PC-9 (cell line): ENCODE measurements at regions not wholly inside any gene's neighbourhood (a gene's known extent, or its start where the extent isn't known, plus 50 kb on each side); places are given as distances from the start of the nearest gene placed in this dataset.

Experiments used
- CTCF ChIP-seq: fragments of 200-600 bp; sonication (generic); conservative IDR thresholded peaks from 2 replicates; pipeline ENCODE4 v1.6.1; 2017; ENCODE audit warnings: mixed run types, antibody characterized with exemption, mild to moderate bottlenecking, moderate library complexity
- EZH2 ChIP-seq: fragments of 200-600 bp; sonication (generic); IDR thresholded peaks from 2 replicates; pipeline ENCODE4 v1.8.0; 2017; ENCODE audit warnings: antibody characterized with exemption, low read depth

DNA sequence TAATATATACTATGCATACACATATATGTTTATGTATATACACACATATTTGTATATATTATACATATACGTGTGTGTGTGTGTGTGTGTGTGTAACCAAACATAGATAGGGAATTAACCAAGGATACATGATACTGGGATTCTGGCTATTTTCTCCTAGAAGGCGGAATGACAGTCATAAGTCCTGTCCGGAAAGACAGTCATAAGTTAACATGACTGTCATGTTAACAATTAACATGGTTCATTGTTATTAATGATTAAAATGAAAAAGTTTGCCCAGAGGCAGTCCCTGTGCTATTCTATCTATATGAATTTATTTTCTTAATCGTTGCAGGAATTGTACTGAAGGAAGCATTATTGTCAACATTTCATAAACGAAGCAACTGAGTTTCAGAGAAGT is 450.7 kb upstream of the NXPH2 start:
- no peak for TF ChIP-seq CTCF
- TF ChIP-seq EZH2: no peak
